Fibroblast of gingiva (primary cell): ENCODE measurements at regions not wholly inside any gene's neighbourhood (a gene's known extent, or its start where the extent isn't known, plus 50 kb on each side); places are given as distances from the start of the nearest gene placed in this dataset.
"Not testable (repeated sequence)": the region's sequence is repeated elsewhere in the genome, so short reads cannot be mapped to it uniquely, and the experiment has no call there.

Experiments
- DNase-seq: peaks from one replicate; pipeline ENCODE4 v3.0.0-alpha.2; 2011; ENCODE audit warnings: low read depth

DNA sequence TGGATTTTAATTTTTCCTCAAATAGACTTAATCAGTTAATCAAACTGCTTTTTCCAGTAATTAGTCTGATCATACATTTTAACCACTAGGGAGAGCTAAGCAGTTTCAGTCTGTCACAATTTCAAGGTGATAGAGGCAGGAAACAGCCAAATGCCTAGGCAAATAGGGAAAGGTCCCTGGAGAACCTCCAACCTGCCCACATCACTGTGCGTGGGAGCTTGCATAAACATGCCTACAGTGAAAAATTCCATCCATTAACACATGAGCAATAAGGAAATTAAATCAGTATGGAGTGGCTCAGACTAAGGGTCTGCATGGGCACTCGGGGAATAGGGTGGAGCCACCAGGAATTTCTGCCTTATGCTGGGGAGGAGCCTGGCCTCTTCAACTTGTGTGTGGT, 74.6 kb downstream of the AASDHPPT start:
- DNase-seq = peak; percentile 26

DNA sequence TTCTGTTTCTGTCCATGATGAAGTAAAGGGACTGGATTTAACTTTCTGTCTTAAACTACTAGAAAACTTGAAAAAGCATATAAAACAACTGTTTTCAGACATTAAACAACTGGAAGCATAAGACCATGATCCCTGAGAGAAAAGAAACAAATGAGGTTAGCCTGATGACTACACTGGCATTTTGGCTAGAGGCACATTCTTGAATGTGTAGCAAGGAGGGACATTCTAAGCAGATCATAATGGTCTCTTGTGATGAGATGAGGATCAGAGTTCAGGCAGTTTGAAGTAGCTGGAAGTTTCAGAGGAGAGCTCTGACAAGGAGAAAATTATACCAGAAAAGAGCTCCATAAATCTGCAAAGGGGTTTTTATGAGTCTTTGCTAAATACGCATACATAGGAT, 75.4 kb downstream of the AASDHPPT start:
- DNase-seq = peak; percentile 50

DNA sequence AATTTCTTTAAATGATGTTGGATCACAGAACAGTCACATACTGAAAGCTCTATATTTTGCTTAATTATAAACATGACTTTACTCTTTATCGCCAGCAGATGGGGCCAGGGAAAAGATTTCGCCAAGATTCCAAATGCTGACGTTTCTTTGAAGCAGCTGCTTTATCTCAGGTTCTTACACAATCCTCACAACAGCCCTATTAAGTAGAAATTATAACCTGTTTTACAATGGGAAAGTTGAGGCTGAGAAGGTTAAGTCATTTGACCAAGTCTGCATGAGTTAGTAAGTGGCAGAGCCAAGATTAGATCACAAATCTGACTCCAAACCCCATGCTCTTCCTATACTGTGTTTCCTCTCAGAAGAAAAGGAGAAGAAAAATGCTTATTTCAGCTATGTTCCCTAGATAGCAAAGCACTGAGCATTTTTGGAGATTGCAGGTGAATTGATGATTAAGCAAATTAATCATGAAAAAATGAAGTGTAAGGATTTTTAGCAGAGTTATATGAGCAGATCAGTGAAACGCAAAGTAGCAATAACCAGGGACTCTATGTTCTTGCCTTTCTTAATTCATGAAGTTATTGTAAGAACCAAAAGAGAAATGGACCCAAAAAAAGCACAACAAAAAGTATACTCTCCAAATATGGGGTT, 79.0 kb downstream of the AASDHPPT start:
- peak; percentile 72 for DNase-seq

DNA sequence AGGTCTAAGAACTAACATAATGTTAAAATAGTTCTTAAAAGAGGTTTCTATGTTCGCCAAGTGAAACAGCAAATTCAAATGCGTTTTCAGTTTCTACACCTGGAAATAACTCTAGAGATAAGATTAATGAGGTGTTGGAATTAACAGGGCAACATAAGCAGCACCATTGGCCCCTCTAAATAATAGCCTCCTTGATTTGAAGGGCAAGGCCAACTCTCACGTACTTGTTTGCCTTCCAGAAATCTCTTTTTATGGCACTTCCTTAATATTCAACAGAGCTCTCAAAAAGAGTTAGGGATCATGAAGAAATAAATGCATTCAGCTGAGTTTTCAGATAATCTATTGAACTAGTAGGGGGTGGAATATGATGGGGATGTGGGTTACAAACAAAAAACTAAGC, 80.9 kb downstream of the AASDHPPT start:
- no peak for DNase-seq

DNA sequence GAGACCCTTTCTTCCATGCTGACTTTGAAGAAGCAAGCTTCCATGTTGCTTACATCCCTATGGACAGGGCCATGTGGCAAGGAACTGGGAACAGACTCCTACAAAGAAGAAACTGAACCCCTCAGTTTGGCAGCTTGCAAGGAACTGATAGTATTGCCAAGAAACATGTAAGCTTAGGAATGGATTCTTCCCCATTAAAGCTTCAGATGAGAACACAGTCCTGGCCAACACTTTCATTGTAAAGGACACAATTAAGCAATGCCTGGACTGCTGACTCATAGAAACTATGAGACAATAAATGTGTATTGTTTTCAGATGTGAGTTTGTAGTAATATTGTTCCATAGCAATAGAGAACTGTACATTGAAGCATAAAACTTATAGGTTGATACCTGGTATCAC, 82.4 kb downstream of the AASDHPPT start:
- peak; percentile 90 for DNase-seq

DNA sequence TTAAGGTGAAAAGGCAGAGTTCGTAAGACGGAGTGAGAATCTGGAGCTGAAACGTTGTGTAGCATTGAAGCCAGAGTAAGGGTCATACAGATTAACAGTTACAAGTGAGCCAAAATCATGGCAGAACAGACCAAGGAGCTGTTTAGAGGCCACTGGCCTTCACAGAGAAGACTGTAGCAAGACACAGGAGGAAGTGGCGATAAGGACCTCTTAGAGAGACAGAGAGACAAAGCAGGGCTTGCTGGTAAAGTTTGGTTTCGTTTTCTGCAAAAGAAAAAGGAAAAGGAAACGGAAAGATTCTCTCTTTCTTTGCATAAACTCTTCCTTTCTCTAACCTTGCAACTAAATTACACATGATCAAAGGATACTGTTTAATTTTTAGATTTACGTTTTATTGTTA, 83.0 kb downstream of the AASDHPPT start:
- no peak for DNase-seq

DNA sequence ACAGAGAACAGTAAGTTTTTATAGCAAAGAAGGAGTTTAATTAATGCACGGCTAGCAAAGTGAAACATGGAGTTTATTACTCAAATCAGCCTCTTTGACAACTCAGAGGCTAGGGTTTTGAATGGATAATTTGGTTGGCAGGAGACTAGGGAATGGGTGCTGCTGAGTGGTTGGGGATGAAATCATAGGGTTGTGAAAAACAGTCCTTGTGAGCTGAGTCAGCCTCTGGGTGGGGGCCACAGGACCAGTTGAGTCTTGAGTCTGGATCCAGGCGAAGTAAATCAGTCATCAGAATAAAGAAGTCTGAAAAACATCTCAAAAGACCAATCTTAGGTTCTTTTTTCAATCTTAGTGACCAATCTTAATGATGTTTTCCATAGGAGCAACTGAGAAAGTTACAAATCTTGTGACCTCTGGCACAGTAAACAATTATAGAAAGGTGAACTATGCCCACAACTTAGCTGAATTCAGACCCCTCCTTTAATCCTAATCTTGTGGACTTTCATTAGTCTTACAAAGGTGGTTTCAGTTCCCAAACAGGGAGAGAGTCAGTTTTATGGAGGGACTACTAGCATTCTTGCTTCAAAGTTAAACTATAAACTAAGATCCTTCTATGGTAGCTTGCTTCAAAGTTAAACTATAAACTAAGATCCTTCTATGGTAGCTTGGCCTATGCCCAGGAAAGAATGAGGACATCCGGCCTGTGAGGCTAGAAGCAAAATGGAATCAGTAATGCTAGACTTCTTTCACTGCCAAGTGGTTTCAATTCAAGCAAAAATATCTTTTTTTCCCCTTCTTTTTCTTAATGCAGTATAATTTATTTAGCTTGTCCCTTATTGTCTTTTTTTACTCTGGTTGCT, 84.5 kb downstream of the AASDHPPT start:
- no peak for DNase-seq

DNA sequence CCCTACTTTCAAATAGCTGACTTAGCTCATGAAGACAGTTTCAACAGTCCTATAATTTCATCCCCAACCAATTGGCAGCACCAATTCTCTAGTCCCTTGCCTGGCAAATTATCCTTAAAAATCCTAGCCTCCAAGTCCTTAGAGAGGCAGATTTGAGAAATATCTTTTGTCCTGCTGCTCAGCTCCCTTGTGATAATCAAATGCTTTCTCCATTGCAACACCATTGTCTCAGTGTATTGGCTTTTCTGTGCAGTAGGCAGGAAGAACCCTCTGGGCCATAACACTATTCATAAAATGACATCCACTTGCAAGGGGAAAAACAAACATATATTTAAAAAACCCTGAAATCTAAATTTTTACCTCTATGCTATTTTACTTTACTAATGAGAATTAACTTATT, 89.6 kb downstream of the AASDHPPT start:
- no peak for DNase-seq

DNA sequence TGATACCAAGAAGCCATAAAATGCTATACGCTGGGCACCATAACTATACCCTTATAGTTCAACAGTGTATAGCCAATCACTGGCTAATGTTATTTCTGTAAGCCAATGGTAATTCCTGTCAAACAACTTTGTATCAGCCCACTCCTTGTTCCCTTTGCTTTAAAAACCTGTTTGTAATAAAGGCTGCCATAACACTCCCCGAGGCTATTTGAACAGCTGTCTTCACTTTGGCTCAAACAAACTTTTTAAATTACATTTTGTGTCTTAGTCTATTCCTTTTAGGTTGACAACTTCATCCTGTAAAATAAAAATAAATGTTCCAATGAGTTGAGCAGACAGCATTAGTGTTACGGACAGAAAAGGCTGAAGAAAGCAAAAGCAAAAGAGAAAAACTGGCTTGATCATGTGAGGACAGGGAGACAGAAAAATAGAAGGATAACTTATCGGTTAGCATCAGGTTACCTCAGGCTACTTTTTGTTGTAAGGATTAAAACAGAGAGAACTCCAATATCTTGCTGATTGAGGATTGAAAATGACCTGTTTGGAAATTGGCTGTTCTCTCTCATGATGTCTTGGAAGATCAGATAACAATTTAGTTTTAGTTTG, 95.0 kb downstream of the AASDHPPT start:
- DNase-seq = peak; percentile 72

DNA sequence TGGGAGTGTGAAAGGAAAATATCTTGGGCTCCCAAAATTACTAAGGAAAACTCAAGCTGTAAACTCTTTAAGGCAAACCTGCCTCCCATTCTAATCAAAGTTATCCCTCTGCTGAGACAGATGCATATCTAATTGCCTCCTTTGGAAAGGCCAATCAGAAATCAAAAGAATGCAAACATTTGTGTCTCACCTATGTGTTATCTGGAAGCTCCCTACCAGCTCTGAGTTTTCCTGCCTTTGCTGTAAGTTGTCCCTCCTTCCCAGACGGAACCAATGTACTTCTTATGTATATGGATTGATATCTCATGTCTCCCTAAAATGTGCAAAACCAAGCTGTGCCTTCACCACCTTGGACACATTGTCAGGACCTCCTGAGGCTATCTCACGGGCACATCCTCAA, 95.8 kb downstream of the AASDHPPT start:
- no peak for DNase-seq

DNA sequence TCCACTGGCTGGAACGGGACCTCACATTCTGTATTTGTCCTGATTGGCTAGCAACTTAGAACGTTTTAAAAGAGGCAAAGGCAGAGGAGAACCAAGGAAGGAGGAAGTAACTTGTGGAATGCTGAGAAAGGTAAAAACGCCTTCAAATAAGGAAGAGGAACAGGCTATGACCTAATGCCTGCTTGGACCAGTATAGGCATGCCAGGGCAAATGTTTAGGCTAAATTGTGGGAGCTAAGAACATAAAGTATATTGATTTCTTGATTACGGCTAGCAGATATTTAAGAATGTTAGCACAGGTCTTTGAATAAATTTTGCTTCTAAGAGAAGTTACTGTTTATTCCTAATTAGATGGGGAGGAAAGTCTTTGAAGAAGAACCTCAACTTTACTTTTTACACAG, 96.5 kb downstream of the AASDHPPT start:
- not testable (repeated sequence) for DNase-seq

DNA sequence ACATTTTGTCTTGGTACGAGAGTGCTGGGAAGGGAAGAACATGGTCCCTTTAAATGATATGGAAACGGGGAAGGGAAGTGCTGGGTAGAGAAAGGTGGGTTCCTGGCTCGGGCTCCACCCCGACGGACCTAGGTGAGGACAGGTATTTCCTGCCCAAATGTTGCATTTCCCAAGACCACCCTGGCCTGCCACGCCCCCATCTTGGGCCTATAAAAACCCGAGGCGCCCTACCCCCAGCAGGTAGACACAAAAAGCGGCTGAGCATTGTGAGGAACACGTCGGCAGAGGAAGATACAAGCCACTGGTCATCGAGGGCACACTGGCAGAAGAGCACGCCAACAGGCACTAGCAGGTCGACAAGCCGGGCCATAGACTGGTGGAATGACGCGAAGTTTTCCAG, 99.4 kb downstream of the AASDHPPT start:
- DNase-seq = no peak

DNA sequence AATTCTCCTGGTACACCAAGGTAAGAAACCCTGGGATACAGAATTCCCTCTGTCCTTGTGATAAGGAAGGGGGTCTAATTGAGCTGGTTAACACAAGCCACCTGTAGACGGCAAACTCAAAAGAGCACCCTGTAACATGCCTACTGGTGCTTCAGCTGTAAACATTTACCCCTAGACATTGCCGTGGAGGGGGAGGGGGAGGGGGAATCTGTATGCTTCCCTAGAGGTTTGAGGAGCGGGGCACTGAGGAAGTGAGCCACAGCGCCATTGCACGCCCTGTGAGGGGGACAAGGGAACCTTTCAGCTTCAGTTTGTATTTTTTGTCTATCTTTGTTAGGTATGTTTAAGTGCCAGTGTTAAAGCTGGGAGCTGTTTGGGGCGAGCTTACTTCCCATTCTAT, 99.8 kb downstream of the AASDHPPT start:
- no peak for DNase-seq

DNA sequence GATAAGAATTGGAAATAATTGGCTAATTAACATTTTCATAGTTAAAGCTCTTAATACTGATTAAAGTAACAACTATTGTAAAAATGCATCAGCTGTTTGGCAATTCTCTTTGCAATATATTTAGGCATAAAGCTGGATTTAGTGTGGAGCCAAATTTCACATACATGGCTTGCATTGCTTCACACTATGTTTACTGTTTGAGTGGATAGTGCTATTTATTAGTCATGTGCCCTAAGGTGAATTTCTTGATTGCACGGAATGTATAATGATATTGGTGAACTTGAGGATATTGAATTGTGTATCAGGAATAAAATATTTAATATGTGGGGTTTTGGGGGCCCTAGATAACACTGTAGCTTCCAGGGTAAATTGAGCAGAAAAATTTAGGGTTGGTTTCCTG, 100.9 kb downstream of the AASDHPPT start:
- peak; percentile 24 for DNase-seq

DNA sequence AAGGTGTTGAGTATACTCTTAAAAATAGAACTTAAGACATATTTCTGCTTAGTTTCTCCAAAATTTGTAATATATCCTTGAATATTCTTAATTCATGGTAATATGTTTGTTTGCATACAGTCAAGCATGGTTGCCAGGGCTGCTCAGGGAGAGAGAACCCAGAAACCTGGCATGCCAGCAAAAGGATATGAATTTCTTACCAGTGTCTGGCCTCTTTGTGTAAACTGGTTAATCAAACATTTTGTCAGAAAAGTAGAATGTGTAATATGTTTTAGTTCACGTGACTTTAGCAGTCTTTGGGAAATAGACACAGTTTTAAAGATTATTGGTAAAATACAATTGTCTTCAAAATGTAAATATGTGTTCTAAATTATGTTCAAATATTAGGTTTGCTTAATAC, 101.6 kb downstream of the AASDHPPT start:
- no peak for DNase-seq

DNA sequence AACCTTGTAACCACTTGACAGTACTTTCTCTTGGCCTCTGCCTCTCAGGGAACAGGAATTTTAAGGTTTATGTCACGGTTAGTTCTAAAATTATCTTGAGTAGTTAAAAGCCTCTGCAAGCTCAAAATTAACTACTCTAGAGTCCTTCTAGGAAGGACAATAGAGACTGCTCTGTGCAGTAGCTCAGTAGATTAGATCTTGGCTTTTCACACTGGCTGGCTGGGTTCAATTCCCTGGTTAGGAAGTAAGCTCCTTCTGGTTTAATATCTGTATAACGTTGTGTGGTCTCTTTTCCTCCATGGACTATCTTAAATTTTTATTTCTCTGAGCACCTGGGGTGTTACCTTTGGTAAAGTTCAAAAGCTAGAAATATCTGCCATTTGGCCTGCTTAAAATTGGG, 109.2 kb downstream of the AASDHPPT start:
- DNase-seq = no peak

DNA sequence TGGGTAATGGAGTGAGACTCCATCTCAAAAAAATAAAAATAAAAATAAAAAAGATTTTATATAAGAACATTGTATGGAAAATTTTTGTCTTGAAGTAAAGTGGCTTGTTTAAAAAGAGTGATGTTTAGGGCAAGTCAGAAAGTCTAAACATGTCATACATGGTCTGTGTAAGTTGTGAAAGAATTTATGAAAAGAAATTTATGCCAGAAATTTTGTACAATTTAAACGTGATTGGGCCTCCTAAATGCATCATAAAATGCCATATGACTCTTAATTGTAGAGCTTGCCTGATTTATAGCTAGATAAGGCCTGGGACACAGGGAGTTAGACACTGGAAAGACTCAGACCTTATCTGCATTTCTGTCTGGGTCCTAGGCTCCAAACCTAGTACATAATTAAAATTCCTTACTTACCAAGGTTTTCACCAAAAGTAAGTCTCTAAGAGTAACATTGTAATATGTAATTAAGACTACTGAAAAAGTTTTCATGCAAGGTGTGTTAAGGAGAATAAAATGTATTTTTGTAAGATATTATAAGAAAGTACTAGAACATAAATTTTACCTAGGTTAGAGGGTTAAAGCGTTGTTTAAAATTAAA, 110.5 kb downstream of the AASDHPPT start:
- no peak for DNase-seq

DNA sequence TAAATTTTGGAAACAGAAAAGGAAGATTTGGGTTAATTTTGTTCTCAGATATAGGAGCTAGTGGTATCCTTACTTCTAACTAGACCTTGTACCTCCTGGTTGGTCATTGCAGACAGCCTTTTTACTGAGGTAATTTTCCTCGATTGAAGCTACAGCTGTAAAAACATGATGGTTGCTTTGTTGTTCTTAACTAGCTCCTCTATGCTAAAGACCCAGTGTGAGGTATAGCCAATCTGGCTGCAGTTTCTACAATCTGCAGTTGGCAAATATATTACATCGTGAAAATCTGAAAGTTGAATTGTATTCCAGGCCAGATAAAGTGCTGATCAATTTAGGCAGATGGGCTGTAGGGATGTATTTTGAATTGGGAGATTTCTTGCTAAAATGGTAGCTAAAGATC, 116.5 kb downstream of the AASDHPPT start:
- DNase-seq = no peak

DNA sequence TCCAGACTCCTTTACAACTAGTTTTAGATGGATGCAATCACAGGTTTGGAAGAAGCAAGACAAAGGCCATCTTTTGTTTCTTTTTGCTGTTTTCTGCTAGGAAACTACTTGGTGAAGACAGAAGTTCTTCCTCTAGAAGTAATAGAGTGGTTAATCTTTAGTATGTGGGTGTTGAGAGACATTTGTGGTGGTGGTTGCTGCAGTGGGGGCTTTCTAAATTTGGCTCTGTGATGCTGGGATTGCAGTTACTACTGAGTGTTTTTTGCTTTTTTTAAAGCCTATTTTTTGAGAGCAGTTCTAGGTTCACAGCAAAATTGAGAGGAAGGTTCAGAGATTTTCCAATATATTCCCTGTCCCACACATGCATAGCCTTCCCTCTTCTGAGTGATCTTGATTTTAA, 120.0 kb downstream of the AASDHPPT start:
- no peak for DNase-seq

DNA sequence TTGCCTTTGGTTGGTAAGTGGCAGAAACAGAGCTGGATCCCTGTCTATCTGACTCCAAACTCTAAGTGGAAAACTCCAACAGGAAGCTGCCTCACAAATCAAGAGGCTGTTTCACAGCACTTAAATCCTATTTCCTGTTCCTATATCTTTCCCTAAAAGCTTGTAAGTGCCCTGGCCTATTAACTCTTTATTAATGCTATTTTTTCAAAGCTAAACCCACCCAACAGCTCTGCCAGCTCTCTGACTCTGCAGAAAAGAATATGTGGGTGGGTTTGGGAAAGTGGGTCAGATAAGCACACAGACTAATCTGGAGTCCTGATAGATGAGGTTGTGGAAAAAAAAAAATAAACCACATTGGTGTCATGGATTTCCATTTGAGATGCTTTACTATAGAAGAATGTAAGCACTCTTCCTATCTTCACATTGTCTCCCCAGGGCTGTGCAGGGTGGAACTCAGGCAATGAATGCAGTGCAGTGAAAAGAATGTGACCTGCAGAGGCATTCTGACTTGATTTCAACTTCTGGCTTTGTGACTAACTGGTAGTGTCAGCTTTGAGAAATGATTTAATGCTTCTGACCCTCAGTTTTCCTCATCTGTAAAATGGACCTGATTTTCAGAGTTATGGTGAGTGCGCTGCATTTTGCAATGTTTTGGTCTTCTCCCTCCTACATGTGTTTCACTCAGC, 125.6 kb downstream of the AASDHPPT start:
- no peak for DNase-seq

DNA sequence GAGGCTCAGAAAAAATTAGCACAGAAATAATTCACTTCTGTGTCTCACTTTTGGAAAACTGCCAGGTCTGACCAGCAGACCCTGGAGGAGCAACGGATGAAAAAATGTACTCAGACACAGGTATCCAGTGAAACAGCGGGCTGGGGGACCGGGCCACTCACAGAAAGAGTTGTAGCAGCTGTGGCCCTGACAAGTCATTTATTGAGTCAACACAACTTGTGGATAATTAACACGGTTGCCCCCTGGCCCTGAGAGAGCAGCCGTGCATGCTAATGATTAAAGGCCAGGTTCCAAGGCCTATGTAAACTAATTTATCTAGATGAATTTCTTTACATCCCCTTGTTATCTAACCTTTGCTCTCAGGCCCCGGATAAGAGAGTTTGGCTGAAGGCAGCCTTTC, 131.3 kb downstream of the AASDHPPT start:
- DNase-seq = no peak

DNA sequence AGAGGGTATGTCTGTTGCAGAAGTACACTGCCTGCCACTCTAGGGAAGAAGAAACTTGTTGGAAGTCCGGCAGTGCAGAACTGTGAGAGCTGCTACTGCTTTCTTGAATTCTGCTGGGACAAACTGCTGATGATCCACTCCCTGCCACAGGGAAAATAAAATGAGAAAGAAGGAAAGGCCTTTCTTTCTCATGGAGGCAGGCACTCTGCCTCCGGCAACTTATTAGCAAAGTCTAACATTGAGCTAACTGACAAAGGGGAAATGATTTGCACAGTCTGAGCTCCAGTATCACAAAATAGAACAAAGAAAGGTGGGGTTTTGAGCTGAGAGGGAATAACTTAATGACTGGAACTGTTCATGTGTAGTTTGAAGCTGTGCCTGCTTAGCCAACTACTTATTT, 134.6 kb downstream of the AASDHPPT start:
- no peak for DNase-seq
